ENCODE measurements at regions not wholly inside any gene's neighbourhood (a gene's known extent, or its start where the extent isn't known, plus 50 kb on each side); places are given as distances from the start of the nearest gene placed in this dataset.

DNA sequence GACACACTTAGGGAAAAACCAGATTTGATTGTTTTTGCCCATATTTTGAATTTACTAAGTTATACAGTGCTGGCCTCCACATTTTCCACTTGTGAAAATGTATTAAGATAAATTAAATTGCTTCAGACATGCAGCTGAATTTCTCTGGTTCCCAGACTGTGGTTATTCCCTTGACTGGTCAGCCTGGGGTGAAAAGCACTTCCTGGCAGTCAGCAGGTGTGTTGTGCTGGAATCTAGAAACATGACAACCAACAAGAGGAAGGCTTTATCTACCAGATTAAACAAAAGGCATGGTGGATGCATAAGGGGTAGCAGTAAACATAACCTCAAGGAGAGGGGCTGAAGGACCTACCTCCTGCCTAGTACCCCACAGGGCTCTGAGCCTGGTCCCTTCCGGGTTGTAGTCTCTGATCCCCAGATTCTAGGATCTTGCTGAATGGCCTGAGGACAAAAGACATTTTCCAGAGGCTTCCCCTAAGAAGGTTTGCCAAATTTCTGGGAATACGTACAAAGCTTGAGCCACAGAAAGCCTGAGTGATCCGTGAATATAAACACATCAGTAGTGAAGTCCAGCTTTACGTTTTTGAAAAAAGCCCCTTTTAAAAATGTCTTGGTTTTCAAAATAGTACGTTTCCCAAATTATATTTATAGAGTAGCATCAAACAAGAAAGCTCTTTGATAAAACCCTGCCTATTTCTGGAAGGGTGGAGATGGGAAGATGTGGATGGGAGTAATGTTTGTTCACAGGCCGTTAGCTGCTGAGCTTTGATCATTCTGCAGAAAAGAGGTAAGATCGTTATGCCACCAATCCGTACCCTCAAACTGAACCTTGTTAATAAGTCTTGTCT, 133.4 kb downstream of the LACC1 start:
- TF ChIP-seq EP300 (IDR thresholded peaks at IDR 0.05) (no peak), POLR2A (IDR thresholded peaks at IDR 0.05) (no peak), POLR2AphosphoS5 (IDR thresholded peaks at IDR 0.05) (no peak)
- TF ChIP-seq, protein P1, sequence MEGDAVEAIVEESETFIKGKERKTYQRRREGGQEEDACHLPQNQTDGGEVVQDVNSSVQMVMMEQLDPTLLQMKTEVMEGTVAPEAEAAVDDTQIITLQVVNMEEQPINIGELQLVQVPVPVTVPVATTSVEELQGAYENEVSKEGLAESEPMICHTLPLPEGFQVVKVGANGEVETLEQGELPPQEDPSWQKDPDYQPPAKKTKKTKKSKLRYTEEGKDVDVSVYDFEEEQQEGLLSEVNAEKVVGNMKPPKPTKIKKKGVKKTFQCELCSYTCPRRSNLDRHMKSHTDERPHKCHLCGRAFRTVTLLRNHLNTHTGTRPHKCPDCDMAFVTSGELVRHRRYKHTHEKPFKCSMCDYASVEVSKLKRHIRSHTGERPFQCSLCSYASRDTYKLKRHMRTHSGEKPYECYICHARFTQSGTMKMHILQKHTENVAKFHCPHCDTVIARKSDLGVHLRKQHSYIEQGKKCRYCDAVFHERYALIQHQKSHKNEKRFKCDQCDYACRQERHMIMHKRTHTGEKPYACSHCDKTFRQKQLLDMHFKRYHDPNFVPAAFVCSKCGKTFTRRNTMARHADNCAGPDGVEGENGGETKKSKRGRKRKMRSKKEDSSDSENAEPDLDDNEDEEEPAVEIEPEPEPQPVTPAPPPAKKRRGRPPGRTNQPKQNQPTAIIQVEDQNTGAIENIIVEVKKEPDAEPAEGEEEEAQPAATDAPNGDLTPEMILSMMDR (IDR thresholded peaks at IDR 0.05), result no peak

All from sigmoid colon (tissue), 4 donors.